PC-3 (cell line): ENCODE measurements at regions not wholly inside any gene's neighbourhood (a gene's known extent, or its start where the extent isn't known, plus 50 kb on each side); places are given as distances from the start of the nearest gene placed in this dataset.
"Not testable (repeated sequence)": the region's sequence is repeated elsewhere in the genome, so short reads cannot be mapped to it uniquely, and the experiment has no call there.

Source experiments
- EZH2phosphoT487 ChIP-seq: fragments of 300-600 bp; sonication (generic); IDR thresholded peaks from 2 replicates; pipeline ENCODE4 v1.6.1; 2018; ENCODE audit warnings: mild to moderate bottlenecking, antibody characterized with exemption, low read length, borderline replicate concordance
- TF ChIP-seq, protein P1 (sequence below): fragments of 300-600 bp; sonication (generic); conservative IDR thresholded peaks from 2 replicates; pipeline ENCODE4 v1.5.1; 2017; ENCODE audit warnings: antibody characterized with exemption, low read depth, mild to moderate bottlenecking, low read length

DNA sequence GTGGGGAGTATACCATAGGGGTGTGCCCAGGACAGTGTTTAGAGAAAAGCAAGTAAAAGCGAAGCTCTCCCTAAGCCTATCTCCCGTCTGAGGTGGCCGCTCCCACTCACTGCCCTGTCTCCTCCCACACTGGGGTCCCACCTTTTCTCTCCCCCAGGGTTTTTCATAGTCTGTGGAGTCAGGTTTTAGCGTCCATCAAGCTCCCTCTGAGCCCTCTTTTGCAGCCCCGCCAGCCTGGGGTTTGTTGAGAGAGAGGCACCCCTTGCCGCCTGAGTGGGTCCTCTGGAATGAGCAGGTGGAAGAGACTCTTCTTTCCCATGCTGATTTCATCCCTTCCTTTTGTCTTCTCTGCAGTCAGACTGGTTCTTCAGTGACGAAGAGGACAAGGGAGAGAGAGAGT lies 248.7 kb upstream of the TP53TG3C start:
- TF ChIP-seq, protein P1, sequence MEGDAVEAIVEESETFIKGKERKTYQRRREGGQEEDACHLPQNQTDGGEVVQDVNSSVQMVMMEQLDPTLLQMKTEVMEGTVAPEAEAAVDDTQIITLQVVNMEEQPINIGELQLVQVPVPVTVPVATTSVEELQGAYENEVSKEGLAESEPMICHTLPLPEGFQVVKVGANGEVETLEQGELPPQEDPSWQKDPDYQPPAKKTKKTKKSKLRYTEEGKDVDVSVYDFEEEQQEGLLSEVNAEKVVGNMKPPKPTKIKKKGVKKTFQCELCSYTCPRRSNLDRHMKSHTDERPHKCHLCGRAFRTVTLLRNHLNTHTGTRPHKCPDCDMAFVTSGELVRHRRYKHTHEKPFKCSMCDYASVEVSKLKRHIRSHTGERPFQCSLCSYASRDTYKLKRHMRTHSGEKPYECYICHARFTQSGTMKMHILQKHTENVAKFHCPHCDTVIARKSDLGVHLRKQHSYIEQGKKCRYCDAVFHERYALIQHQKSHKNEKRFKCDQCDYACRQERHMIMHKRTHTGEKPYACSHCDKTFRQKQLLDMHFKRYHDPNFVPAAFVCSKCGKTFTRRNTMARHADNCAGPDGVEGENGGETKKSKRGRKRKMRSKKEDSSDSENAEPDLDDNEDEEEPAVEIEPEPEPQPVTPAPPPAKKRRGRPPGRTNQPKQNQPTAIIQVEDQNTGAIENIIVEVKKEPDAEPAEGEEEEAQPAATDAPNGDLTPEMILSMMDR = not testable (repeated sequence)
- not testable (repeated sequence) for TF ChIP-seq EZH2phosphoT487
